Stimulated activated CD8-positive, alpha-beta memory T cell treated with anti-CD3 and anti-CD28 coated beads, Interleukin-7, amount 100 ng/mL, for 24 hours (primary cell): ENCODE measurements at regions not wholly inside any gene's neighbourhood (a gene's known extent, or its start where the extent isn't known, plus 50 kb on each side); places are given as distances from the start of the nearest gene placed in this dataset.

Source experiments
- DNase-seq: peaks from one replicate; pipeline ENCODE4 v3.0.0-alpha.2; 2020; ENCODE audit warnings: low read depth

DNA sequence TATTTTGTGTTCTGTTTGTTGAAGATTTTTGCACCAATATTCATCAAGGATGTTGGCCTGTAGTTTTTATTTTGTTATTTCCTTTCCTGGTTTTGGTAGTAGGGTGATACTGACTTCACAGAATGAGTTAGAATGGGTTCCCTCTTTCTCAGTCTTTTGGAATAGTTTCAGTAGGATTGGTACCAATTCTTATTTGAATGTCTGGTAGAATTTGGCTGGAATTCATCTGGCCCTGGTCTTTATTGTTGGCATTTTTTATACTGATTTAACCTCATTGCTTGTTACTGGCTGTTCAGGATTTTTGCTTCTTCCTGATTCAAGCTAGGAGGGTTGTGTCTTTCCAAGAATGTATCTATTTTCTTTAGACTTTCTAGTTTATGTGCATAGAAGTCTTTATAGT, 263.7 kb downstream of the SOX11 start:
- no peak for DNase-seq

DNA sequence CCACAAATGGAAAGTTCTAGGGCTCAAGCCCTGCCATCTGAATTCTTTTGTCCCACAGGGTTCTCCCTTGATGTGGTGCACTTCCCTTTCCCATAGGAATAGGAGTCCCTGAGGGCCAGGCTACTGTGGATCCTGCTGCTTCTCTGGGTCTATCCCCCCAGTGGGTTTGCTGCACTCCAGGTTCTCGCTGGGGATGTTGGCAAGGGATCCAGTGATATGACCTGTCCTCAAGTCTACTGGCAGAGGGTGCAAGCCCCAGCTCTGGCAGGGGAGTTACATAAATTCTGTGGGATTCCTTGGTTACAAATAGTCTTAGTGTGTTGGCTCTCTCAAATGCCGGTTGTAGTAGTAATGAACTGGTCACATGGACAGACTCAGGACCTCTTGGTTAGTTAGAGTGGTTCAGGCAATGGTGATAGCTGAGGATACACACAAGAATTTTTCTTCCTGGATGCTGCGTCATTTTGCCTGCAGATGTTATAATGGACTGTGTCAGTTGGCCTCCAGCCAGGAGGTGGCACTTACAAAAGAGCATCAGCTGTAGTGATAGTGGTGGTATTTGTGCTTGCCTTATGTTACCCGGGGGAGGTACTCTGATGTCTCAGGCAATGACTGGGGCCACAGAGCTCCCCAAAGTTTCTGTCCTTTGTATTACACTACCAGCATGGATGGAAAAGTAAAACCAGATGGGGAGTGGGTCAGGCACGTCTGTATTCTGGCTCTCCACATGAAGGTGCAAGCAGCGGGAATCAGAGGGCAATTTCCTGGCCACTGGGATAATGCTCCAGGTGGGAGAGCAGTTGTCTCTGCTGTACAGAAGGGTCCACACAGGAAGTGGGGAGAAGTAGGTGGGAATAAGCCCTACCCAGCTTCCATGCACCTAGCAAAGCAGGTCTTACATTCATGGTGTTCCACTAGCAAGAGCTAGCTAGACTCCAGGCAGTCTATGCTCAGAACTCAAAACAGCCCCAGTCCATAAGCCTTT, 267.9 kb downstream of the SOX11 start:
- no peak for DNase-seq

DNA sequence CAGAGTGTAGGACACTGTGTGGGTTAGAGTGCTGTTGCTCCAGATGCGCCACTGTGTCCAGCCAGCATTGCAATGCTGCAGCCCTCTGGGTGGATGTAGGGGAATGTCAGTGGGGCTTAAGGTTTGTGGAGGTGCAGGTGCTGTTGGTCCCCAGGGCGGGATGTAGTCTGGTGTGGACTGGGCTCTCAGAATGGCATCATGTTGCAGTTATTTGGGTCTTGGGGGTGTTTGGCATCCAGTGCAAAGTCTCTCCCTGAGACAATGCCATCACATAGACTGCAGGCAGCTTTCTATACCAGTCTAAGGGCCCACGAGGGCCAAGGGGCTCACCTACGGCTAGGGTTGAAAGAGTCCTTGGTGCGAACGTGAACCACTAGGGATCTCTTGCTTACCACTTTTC, 275.3 kb downstream of the SOX11 start:
- DNase-seq, result no peak

DNA sequence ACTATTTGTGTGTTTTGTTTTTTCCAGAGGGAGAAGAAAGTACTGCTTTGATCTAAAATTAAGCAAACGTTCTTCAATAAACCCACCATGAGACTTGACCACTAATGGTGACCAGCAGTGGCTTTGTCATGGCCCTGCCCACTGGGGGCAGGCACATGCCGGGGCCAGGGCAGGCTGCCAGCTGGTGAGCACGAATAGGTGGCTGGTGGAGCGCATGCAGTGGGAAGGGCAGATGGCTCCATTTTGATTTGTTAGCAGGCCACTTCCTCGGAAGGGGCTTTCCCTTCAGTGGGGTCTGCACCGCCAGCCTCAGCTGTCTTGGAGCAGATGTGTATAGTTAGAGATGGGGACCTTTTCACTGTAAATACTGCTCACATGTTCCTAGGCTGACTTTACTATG, 277.1 kb downstream of the SOX11 start:
- DNase-seq, result no peak

DNA sequence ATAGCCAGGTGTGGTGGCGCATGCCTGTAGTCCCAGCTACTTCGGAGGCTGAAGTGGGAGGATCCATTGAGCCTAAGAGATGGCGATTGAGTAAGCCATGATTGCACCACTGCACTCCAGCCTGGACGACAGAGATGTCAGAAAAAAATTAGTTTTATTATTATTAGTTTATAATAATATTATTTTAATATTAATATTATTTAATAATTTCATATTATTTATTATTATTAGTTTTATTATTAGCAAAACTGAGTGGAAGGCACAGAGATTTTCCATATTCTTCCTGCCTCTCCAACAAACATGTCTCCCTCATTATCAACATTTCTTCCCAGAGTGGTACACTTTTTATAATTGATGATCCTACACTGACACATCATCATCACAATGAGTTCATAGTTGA, 278.2 kb downstream of the SOX11 start:
- no peak for DNase-seq

DNA sequence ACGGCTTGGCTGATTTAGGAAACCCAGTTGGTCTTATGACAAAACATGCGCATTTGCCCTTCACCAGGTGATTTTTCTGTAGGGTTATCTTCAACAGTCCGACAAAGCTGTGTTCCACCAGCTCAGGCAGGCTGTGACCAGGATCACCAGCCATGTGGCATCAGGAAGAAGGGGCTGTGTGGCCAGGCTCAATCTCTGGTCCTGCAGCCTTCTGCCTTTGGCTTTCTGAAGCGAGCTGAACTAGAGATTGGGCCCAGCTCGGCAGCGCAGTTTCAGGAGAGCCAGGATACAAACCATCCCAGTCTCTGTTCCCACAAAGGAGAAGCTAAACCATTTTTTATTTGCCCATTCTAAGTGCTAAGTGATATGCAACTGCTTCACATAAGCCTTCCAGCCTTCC, 282.3 kb downstream of the SOX11 start:
- DNase-seq, result no peak

DNA sequence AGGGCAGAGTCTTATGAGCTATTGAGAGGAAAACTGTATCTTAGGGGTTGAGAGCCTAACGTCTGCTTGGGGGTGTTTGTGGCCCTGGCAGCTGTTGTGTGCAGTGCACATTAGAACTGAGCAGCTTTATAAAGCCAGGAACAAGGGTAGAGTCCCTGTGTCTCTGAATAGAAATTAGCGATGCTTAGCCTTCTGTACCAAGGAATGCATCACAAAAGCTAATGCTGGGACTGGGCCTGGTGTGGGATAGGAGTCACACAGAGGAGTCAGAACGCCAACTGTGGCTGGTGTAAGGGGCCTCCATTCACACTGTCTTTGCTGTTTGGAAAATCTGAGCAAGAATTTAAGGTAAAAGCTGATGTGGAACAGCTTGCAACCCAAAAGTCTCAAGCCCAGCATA, 283.2 kb downstream of the SOX11 start:
- DNase-seq, result no peak

DNA sequence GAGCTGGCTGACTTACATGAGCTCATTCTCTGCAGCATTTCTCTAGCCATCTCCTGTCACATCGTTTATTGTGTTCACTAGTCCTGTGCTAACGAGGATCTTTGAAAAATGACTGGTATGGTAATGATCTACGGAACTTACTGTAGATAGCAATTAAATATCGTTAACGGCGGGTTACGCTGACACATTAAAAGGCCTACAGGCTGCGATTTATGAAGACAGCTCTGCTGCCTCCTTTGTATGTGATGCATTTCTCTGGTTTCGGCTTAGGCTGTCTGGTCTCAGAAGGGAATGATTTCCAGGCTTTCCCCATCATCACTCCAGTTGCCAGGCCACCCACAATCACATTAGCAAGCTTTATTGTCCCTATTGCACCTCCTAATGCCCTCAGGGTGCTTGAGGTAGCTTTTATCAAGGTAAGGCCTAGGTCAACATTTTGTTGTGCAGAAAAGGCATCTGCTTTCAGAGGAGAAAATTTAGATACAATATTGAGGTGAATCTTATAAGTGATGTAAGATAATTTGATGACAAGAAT, 284.4 kb downstream of the SOX11 start:
- no peak for DNase-seq

DNA sequence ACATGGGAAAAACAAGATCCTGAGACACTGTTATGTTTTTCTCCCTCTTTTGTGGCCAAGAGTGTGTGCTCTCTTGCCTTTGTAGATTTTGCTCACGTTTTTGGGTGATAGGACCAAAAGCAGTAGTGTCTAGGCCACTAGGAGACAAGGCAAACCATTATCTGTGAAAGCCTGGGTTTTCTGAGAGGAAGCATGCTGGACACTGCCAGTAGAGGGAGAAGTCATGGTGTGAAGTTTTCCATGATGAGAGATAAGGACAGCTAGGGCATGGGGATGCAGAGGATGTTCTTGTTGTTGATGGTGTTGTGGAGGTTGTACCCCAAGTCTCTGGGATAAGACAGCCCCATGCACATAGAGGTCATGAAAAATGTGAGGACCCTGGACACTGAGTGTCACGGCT, 285.3 kb downstream of the SOX11 start:
- no peak for DNase-seq

DNA sequence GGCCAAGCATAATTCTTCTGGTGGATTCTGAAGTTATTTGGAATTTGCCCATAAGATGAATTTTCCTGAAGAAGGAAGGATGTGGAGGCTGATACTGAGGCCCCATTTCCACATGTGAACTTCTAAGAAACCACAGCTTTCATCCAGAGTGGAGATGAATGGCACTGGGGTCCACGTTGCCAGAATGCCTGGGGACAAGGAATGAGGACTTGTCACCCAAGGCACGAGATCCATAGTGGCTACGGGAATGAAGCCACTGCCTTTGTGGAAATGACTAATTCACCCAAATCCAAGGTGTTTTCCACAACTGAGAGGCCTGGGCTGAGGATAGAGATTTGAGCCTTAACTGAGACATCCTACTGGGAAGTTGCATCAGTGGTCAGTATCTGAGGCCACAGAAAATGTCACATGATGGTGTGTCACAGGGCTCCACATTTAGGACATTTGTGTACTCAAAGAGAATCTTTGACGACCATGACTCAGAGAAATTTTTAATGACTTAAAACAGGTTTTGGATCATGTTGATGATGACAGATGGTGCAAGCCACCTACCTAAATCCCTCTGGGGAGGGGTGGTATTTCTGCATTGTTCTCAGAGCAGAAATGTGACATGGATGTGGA, 286.1 kb downstream of the SOX11 start:
- DNase-seq, result no peak

DNA sequence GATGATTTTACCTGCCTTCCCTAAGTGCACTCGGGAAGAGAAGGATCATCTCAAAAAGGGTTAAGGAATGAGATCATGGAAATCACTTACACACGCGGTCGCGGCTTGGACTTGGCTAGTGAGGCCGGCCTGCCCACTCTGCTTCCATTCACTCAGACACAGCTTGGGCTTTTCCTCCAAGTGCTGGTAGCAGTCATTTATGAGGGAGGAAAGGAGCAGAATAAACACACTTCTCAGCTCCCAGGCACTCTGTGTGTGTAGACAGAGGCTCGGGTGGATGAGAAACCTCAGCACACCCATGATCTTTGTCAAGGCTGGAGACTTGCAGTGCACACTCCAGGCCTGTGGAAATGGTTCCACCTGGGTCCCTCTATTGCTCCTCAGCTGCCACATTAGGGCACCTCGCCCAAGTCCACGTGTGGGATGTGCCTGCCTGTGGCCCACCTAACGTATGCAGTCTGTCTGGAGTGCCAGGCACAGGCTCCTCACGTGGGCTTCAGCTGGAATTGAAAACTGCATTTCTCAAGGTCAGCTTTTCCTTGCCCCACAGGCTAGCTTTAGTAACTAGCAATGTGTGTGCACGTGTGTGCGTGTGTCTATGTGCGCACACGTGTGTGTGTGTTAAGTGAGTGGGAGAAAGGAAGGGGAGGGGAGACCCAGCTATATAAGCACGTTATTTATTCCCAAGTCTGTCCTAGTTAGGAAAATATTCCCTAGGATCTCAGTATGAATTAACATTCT, 288.4 kb downstream of the SOX11 start:
- no peak for DNase-seq

DNA sequence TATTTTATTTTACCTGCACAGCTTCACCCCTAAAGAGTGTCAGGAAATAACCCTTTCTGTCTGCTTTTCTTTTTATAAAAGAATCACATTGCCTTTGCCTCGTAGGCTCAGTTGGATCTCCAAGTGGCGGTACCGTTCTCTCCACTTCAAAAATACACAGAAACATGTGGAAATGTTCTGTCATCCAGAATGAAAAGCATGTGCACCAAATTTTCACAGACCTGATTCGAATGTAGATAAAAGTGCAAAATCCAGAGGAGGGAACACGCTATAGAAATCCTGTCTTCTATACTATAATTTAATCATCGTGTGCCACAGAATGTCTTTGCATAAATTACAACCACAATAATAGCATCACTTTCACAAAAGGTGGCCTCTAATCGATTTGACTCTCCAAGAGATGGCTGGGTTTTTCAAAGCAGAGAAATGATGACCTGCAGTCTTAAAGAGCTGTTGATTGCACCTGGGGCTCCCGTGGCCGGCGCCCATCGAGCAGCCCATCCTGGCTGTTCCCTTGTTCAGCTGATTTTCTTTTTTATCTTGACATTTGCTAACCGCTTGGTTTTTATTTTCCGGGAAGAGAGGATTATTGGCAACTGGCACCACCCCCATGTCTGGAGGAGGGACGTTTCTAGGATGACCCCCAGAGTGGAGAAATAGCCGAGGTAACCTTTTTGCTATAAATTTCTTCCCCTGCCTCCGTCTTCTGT, 290.2 kb downstream of the SOX11 start:
- DNase-seq, result no peak

DNA sequence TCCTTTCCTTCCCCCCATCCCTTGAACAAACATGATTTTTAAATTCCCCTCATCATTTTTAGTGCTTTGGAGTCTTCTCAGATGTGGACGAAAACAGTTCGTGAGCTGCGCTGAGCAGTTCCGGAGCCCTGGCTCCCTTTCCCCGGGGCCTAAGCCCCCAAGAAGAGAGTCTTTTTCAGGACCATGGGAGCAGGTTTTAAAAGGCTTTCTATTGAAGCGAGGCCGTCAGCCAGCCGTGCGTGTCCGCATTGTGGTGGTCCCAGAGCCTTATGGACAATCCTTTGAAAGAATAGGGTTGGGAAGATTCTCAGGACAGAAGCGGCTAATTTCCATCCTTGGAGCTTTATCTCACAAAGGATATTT, 290.7 kb downstream of the SOX11 start:
- DNase-seq, result no peak

DNA sequence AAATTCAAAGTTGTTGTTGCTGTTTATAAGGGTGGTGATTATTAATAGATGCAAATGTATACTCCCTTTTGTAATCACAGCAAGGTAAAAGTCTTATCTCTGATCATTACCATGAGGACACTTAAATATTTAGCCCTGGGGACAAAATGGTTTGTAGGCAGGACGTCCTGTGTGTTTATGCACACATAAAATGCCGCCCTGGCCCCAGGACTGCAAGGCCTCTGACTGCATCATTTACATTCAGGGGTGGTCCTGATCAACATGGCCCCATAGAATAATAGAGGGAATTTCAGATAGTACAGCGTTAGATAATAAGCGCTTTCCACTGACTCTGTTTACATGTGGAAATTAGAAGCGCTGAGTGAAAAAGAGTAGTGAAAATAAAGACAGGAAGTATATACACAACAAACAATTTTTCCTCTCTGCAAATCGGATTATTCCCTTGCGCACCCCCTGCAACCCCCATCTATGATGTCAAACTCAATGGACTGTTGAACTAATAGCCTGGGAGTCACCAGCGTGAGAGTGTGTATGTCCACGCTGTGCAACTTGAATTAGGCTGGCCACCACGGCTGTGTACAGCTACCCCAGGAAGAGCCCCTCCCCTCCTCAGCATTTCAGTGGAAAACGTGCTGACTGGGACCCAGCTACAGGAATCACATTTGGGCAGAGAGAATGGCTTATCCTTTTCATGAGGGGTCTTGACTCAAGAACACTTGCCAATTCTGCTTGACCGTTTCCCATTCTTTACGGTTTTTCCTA, 291.5 kb downstream of the SOX11 start:
- no peak for DNase-seq

DNA sequence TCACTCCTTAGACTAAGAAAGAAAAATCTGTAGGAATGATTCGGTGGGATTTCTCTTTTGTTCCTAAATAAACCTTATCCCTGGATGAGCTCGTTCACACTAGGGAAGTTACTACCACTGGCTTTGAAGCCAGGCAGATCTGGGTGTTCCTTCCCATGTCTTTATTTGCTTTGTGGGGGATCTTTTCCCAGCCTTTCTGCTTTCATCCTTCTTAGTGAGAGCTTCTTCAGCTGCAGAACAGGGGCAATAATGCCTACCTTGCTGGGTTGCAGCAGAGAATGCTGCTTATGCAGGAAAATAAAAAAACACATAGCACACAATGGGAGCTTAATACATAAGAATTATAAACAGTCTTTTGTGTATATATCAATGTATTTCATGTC, 292.1 kb downstream of the SOX11 start:
- DNase-seq, result no peak

DNA sequence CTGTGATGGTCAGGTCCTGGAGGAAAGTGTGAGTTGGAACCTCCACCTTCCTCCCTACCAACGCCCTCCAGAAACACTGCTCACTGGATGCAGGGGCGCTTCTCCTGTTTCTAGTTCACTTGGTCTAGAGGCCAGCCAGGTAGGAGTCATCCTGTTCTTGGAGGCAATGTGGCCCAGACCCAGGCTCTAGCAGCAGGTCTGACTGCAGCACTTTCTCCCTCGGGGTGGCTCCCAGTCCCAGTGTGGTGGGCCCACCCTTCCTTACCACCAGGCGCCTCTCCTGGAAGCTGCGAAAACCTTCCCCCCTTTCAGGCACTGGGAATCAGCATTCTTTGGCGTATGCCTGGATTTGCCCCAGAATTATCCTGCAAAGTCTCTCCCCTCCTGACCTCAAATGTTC, 292.8 kb downstream of the SOX11 start:
- DNase-seq, result no peak

DNA sequence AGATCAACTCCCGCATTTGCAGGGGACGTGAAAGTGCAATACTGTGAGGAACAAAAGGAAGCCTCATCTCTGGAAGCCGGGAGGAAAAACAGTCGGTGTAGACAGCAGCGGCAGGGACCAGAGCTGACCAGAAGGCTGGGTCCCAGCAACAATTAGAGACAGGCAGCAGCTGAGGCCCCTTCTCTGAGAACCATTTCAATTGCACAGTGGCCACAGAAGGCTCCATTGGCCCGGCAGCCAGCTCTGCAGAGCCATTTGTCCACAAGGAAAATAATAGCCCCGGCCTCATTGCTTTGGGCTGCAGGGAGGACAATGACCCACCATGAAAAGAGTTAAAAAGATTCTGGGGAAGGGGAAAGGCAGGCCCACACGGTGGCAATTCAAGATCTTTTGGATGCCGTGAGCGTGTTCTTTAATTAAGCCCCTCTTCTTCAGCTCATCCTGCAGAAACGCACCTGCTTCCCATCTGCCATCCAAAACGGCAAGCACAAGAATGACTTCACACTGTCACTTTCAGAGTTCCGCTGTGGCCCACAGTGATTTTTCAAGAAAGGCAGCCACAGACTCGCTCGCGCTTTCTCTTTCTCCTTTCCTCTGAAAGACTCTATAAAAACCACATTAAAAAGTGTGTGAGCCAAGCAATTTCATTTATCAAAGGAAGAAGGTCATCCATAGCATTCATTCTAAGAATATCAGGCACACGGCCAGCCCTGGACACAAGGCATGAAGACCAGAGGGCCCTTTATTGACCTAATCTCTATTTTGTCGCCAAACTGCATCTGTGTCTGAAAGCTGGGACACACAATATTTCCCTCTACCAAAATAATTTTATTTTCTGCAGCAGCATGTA, 293.6 kb downstream of the SOX11 start:
- DNase-seq, result no peak

DNA sequence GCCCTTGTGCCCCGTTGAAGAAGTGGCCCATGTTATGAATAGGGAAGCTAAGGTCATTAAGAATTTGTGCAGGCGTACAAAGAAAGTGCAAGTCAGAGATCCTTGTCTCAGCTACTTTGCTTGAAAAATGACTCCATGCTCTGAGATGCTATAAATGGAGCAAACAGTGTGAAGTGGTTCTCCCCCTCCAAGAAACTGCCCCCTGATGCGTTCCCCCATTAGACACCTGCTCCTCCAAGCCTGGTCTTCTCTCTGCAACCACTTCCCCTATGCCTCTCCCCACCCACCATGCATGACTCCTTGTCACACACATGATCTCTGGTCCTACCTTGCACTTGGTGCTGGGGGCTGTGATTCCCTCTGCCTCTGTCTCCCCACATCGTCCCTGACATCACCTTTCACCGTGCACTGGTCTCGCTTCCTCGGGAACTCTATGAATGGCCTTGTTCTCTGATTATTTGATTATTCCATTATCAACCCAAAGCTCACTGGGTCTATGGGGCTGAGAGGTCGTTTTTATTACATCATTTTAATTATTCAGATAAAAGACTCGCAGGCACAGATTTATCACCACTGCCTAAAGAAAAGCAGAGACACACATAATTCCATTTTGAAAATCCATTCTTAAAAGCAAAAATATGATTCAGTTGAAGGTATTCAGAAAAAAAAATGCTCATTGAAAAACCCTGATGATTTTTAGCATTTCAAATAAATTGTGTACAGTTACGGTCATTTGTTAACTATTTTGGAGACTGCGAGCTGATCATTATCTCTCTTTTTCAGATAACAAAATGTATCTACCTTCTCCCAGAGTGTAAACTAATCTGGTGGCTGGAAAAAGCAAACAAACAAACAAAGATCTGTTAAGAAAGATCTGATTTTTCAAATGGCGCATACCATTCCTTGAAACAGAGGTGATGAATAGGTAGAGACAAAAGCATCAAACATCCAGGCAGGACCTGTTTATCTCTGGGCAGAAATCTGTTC, 294.9 kb downstream of the SOX11 start:
- no peak for DNase-seq

DNA sequence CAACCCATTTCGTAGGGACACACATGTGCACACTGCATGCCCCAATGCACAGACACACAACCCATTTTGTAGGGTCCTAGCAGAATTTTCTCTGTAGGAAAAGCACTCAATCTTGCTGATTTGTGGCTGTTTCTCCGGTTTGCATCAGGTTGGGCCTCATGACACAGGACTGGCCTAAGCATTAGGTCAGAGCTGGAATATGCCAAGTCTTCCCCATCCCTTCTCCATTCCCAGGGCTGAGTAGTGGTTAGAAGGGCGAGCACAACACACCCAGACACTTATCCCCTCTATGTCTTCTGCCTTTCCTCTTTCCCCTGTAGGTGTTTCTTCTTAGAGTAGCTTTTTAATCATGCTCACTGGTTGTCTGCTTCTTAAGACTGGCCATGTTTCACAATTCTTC, 295.9 kb downstream of the SOX11 start:
- DNase-seq, result no peak
